ENCODE measurements at regions not wholly inside any gene's neighbourhood (a gene's known extent, or its start where the extent isn't known, plus 50 kb on each side); places are given as distances from the start of the nearest gene placed in this dataset.

DNA sequence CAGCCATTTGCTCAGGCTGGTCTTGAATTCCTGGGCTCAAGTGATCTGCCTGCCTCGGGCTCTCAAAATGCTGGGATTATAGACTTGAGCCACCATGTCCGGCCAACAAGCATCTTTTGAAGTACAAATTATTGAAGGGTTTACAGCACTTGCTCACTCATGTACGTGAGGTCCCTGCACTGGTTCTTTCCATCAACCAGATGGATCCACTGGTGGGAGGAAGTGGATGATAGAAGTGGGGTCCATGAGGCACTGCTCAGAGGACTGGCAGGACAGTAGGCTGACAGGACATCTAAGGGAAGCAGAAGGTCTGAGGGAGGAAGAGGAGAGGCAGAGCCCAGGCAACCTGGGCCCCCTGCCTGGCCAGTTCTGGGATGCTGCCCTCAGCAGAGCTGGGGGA, 109.2 kb upstream of the NXT1 start:
- ATAC-seq (ENCODE audit: low read depth in 2 of 2): no peak
- no peak overlapping the region for H3K27ac Mint-ChIP-seq

DNA sequence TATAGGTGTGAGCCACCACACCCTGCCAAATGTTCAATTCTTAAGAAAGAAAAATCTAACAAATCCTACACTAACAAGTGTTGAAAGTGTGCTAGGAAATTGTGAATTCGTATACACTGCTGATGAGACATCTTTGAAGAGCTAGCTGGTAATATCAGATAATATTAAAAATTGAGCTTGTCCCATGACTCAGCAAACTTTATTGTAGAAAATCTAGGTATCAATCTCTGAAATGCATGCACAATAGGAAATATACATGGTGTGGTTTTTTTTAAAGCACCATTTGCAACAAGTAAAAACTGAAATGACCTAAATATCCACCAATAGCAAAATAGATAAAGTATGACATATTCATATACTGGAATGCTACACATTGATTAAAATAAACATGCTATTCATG, 110.1 kb upstream of the NXT1 start:
- no peak for DNase-seq
- no peaks in the 10 kb centered on the region for H3K36me3 Mint-ChIP-seq
- H3K27me3 Mint-ChIP-seq: peaks cover 6% of the 10 kb centered on the region
- H3K9me3 Mint-ChIP-seq: peaks cover 0 to 19% (median 3%) of the 10 kb centered on the region in 7 donors
- Histone ChIP-seq H3K27me3 (ENCODE audit: control insufficient read depth, insufficient read depth, low read length) (no peaks in the 10 kb centered on the region), H3K9me3 (ENCODE audit: control insufficient read depth in 2 of 2, low read length in 2 of 2) (peaks cover 0 to under 1% of the 10 kb centered on the region in 2 experiments), H3K4me3 (ENCODE audit: low read depth, low read length) (no peak overlapping the region), H3K27ac (ENCODE audit: insufficient read depth, low read length, poor library complexity, severe bottlenecking) (no peak overlapping the region), H3K36me3 (ENCODE audit: control insufficient read depth, insufficient read depth, low read length) (no peaks in the 10 kb centered on the region), H3K4me1 (ENCODE audit: control insufficient read depth, insufficient read depth, low read length, poor library complexity, severe bottlenecking) (no peaks in the 10 kb centered on the region)
- no peak overlapping the region for H3K27ac Mint-ChIP-seq
- H3K4me3 Mint-ChIP-seq: no peak overlapping the region
- ATAC-seq (ENCODE audit: low read depth in 2 of 2): no peak
- H3K4me1 Mint-ChIP-seq: no peaks in the 10 kb centered on the region

More for the DNA sequence above, 109.2 kb upstream of the NXT1 start:
- H3K27me3 ChIP-seq (ENCODE audit: control insufficient read depth, insufficient read depth, low read length): no peaks in the 10 kb centered on the region
- Mint-ChIP-seq H3K9me3 (peaks cover 0 to 19% (median 3%) of the 10 kb centered on the region in 7 donors), H3K36me3 (no peaks in the 10 kb centered on the region), H3K27me3 (peaks cover 6% of the 10 kb centered on the region), H3K4me3 (no peak overlapping the region), H3K4me1 (no peaks in the 10 kb centered on the region)
- no peaks in the 10 kb centered on the region for H3K36me3 ChIP-seq (ENCODE audit: control insufficient read depth, insufficient read depth, low read length)
- no peak for DNase-seq
- no peaks in the 10 kb centered on the region for H3K4me1 ChIP-seq (ENCODE audit: control insufficient read depth, insufficient read depth, low read length, poor library complexity, severe bottlenecking)
- H3K4me3 ChIP-seq (ENCODE audit: low read depth, low read length): no peak overlapping the region
- no peaks in the 10 kb centered on the region for H3K9me3 ChIP-seq (ENCODE audit: control insufficient read depth in 2 of 2, low read length in 2 of 2)
- H3K27ac ChIP-seq (ENCODE audit: insufficient read depth, low read length, poor library complexity, severe bottlenecking): no peak overlapping the region

DNA sequence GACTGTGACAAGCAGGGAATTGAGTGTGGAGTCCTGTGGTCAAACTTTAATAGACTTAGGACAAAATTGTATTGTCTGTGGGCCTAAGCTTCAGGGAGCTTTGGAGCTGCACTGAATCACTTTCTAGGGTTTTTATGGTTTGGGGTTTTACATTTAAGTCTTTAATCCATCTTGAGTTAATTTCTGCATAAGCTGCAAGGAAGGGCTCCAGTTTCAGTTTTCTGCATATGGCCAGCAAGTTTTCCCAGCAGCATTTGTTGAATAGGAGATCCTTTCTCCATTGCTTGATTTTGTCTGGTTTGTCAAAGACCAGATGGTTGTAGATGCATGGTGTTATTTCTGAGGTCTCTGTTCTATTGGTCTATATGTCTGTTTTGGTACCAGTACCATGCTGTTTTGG, 113.4 kb upstream of the NXT1 start:
- no peak overlapping the region for H3K4me3 Mint-ChIP-seq
- no peaks in the 10 kb centered on the region for H3K36me3 Mint-ChIP-seq
- ATAC-seq (ENCODE audit: low read depth in 2 of 2): no peak
- H3K27me3 ChIP-seq (ENCODE audit: control insufficient read depth, insufficient read depth, low read length): no peaks in the 10 kb centered on the region
- peaks cover 0 to 28% (median 5%) of the 10 kb centered on the region in 7 donors for H3K9me3 Mint-ChIP-seq
- H3K27me3 Mint-ChIP-seq: peaks cover 6% of the 10 kb centered on the region
- no peak overlapping the region for H3K4me3 ChIP-seq (ENCODE audit: low read depth, low read length)
- H3K4me1 ChIP-seq (ENCODE audit: control insufficient read depth, insufficient read depth, low read length, poor library complexity, severe bottlenecking): no peaks in the 10 kb centered on the region
- no peak overlapping the region for H3K27ac ChIP-seq (ENCODE audit: insufficient read depth, low read length, poor library complexity, severe bottlenecking)
- no peak overlapping the region for H3K27ac Mint-ChIP-seq
- DNase-seq: no peak
- no peaks in the 10 kb centered on the region for H3K36me3 ChIP-seq (ENCODE audit: control insufficient read depth, insufficient read depth, low read length)
- H3K4me1 Mint-ChIP-seq: no peaks in the 10 kb centered on the region
- H3K9me3 ChIP-seq (ENCODE audit: control insufficient read depth in 2 of 2, low read length in 2 of 2): peaks cover 5 to 7% of the 10 kb centered on the region in 2 experiments

DNA sequence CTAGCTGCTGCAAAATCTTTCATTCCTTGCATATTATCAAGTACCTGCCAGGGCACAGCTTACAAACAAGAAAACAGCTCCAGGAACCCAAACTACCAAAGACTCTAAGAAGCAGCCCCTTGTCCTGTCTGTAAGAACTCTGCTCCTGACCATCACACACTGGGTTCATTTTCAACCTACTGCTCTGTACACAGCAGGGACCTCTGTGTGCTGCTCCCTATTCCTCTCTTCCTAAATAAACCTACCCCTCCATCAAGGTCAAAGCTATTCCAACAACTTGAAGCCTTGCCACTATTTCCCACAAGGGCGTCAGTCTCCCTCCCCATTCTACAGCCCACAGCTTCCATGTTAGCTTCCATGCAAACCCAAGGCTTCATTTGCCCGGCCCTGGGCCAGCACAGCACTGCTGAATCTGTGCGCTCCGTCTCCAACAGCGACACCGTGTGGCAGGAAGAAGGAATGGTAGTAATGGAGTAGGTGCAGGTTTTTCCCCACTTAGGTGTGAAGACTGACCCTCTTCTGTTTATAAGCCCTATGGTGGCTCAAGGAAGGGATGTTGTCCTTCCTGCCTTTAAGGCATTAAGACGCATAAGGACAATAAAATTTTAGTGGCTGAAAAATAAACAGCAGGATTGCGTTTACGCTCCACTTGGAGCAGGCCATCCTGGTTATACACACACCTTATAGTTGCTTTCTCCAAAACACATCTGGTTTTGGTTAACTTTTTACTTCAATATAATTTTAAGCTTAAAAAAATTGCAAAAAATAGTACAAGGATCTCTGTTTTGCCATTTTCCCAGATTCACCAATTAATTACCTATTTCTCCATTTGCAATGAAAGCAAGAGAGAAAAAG, 115.2 kb upstream of the NXT1 start:
- peaks cover 6% of the 10 kb centered on the region for H3K27me3 Mint-ChIP-seq
- Histone ChIP-seq H3K27ac (ENCODE audit: insufficient read depth, low read length, poor library complexity, severe bottlenecking) (no peak overlapping the region), H3K9me3 (ENCODE audit: control insufficient read depth in 2 of 2, low read length in 2 of 2) (peaks cover 7 to 8% of the 10 kb centered on the region in 2 experiments), H3K36me3 (ENCODE audit: control insufficient read depth, insufficient read depth, low read length) (no peaks in the 10 kb centered on the region), H3K4me3 (ENCODE audit: low read depth, low read length) (no peak overlapping the region), H3K4me1 (ENCODE audit: control insufficient read depth, insufficient read depth, low read length, poor library complexity, severe bottlenecking) (no peaks in the 10 kb centered on the region), H3K27me3 (ENCODE audit: control insufficient read depth, insufficient read depth, low read length) (no peaks in the 10 kb centered on the region)
- H3K9me3 Mint-ChIP-seq: peaks cover 0 to 31% (median 8%) of the 10 kb centered on the region in 7 donors
- peak overlapping the region in 1 of 3 donors; percentile 74 for H3K27ac Mint-ChIP-seq
- ATAC-seq (ENCODE audit: low read depth in 2 of 2): no peak
- H3K4me1 Mint-ChIP-seq: no peaks in the 10 kb centered on the region
- no peak overlapping the region for H3K4me3 Mint-ChIP-seq
- peak in 1 of 3 donors; percentile 42 for DNase-seq
- H3K36me3 Mint-ChIP-seq: no peaks in the 10 kb centered on the region

DNA sequence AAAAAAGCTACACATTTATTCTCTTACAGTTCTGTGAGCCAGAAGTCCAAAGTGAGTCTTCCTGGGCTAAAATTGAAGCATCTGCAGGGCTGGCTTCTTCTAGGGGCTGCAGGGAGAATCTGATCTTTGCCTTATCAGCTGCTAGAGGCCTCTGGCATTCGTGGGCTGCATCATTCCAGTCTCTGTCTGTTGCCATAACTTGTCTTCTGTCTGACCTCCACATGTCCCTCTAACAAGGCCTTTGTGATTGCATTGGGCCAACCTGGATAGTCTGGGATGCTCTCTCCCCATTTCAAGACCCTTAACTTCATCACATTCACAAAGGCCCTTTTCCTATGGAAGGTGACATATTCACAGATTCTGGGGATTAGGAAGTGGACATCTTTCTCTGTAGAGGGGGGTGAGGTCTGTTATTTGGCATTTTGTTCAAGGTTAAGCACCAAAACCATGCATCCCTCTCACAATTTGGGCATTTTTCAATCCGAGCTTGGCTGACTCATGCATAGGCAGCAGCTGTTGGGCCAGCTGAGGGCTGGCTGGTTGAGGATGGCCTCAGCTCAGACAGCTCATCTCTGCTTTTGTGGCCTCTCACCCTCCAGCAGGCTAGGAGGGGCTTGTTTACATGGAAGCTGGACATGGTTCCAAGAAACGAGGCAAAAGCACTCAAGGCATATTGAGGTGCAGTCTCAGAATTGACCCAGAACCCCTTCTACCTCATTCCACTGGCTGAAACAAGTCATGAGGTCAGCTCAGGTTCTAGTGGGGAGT, 116.1 kb upstream of the NXT1 start:
- H3K4me1 Mint-ChIP-seq: no peaks in the 10 kb centered on the region

DNA sequence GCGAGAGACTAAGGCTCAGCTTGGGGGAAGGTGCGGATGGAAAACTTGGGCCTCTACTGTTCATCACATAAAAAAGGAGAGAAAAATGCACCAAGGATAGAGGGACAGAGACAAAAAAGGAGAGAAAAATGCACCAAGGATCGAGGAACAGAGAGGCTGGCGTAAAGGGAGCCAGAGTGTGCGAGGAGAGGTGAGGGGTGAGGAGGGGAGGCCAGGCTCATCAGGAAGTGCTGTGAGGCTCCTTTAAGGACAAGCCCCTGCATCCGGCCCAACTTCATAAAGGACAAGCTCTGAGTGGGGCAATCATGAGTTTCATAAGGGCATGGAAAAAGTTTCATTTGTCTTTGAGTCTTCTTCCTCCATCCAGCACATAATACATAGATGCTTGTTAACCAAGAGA, 117.2 kb upstream of the NXT1 start:
- peaks cover 0 to 24% (median 7%) of the 10 kb centered on the region in 7 donors for H3K9me3 Mint-ChIP-seq
- no peak overlapping the region for H3K4me3 Mint-ChIP-seq
- Histone ChIP-seq H3K27ac (ENCODE audit: insufficient read depth, low read length, poor library complexity, severe bottlenecking) (no peak overlapping the region), H3K4me1 (ENCODE audit: control insufficient read depth, insufficient read depth, low read length, poor library complexity, severe bottlenecking) (no peaks in the 10 kb centered on the region), H3K27me3 (ENCODE audit: control insufficient read depth, insufficient read depth, low read length) (no peaks in the 10 kb centered on the region), H3K9me3 (ENCODE audit: control insufficient read depth in 2 of 2, low read length in 2 of 2) (peaks cover 7 to 8% of the 10 kb centered on the region in 2 experiments), H3K4me3 (ENCODE audit: low read depth, low read length) (no peak overlapping the region), H3K36me3 (ENCODE audit: control insufficient read depth, insufficient read depth, low read length) (no peaks in the 10 kb centered on the region)
- H3K4me1 Mint-ChIP-seq: no peaks in the 10 kb centered on the region
- H3K27me3 Mint-ChIP-seq: no peaks in the 10 kb centered on the region
- DNase-seq (no peak), ATAC-seq (ENCODE audit: low read depth in 2 of 2) (no peak)
- H3K36me3 Mint-ChIP-seq: no peaks in the 10 kb centered on the region
- H3K27ac Mint-ChIP-seq: no peak overlapping the region

More for the DNA sequence above, 116.1 kb upstream of the NXT1 start:
- Mint-ChIP-seq H3K27me3 (peaks cover 6% of the 10 kb centered on the region), H3K36me3 (no peaks in the 10 kb centered on the region), H3K9me3 (peaks cover 2 to 32% (median 8%) of the 10 kb centered on the region in 7 donors), H3K27ac (no peak overlapping the region), H3K4me3 (no peak overlapping the region)
- H3K4me1 ChIP-seq (ENCODE audit: control insufficient read depth, insufficient read depth, low read length, poor library complexity, severe bottlenecking): no peaks in the 10 kb centered on the region
- ATAC-seq (ENCODE audit: low read depth in 2 of 2) (no peak), DNase-seq (no peak)
- no peak overlapping the region for H3K4me3 ChIP-seq (ENCODE audit: low read depth, low read length)
- no peak overlapping the region for H3K27ac ChIP-seq (ENCODE audit: insufficient read depth, low read length, poor library complexity, severe bottlenecking)
- no peaks in the 10 kb centered on the region for H3K36me3 ChIP-seq (ENCODE audit: control insufficient read depth, insufficient read depth, low read length)
- H3K27me3 ChIP-seq (ENCODE audit: control insufficient read depth, insufficient read depth, low read length): no peaks in the 10 kb centered on the region
- H3K9me3 ChIP-seq (ENCODE audit: control insufficient read depth in 2 of 2, low read length in 2 of 2): peaks cover 7 to 8% of the 10 kb centered on the region in 2 experiments

DNA sequence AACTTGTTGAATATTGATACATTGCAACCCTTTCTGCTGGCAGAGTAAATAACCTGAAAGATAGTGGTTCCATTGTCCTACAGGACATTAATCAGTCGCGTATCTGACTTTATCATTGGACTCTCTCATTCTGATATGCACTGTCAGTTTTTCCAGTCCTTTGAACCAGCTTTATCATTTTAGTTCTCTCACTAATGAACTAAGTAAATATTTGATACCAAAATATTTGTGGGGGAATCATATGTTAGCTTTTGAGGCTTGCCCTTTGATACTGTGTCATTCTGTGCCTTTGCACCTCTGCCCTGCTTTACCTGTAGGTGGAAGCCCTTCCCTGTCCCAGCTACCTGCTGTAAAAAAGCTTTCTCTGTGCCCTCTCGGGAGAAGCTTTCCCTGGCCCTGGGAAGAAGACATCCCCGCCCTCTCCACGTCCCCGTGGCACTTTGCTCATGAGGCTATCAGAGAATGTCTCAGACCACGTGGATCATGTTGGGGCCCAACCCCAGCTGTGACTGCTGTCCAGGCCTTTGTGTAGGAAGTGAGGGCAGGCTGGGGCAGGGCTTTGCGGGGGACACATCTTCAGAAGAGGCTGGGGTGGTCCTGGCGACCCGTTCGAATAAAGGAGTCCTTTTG, 117.8 kb upstream of the NXT1 start:
- no peak overlapping the region for H3K4me3 ChIP-seq (ENCODE audit: low read depth, low read length)
- H3K4me3 Mint-ChIP-seq: no peak overlapping the region
- H3K27ac ChIP-seq (ENCODE audit: insufficient read depth, low read length, poor library complexity, severe bottlenecking): no peak overlapping the region
- peaks cover 0 to 23% (median 3%) of the 10 kb centered on the region in 7 donors for H3K9me3 Mint-ChIP-seq
- H3K27me3 ChIP-seq (ENCODE audit: control insufficient read depth, insufficient read depth, low read length): no peaks in the 10 kb centered on the region
- no peaks in the 10 kb centered on the region for H3K4me1 ChIP-seq (ENCODE audit: control insufficient read depth, insufficient read depth, low read length, poor library complexity, severe bottlenecking)
- H3K27me3 Mint-ChIP-seq: no peaks in the 10 kb centered on the region
- DNase-seq: no peak
- peaks cover 7 to 8% of the 10 kb centered on the region in 2 experiments for H3K9me3 ChIP-seq (ENCODE audit: control insufficient read depth in 2 of 2, low read length in 2 of 2)
- H3K4me1 Mint-ChIP-seq: no peaks in the 10 kb centered on the region
- ATAC-seq (ENCODE audit: low read depth in 2 of 2): no peak
- no peak overlapping the region for H3K27ac Mint-ChIP-seq
- no peaks in the 10 kb centered on the region for H3K36me3 Mint-ChIP-seq
- H3K36me3 ChIP-seq (ENCODE audit: control insufficient read depth, insufficient read depth, low read length): no peaks in the 10 kb centered on the region

All from CD4-positive, CD25-positive, alpha-beta regulatory T cell (primary cell).